Astrocyte (in vitro differentiated cells and primary cell): ENCODE measurements at regions not wholly inside any gene's neighbourhood (a gene's known extent, or its start where the extent isn't known, plus 50 kb on each side); places are given as distances from the start of the nearest gene placed in this dataset.
"Not testable (repeated sequence)": the region's sequence is repeated elsewhere in the genome, so short reads cannot be mapped to it uniquely, and the experiment has no call there.

Experiments used
- DNase-seq: peaks from one replicate; pipeline ENCODE4 v3.0.0-alpha.2; 2010; ENCODE audit warnings: low read depth
- FAIRE-seq: peaks from 2 replicates; lab custom pipeline; 2011; peaks lifted over from hg19 to GRCh38; lab: Jason Lieb, UNC
- H2AFZ ChIP-seq: 2 replicates; pipeline ENCODE4 v1.6.0; 2012; ENCODE audit warnings: low read depth, low read length, inconsistent platforms
- H3K27ac ChIP-seq: 2 replicates; pipeline ENCODE4 v1.5.1; 2011; ENCODE audit warnings: low read depth, low read length, inconsistent platforms
- H3K27me3 ChIP-seq: 2 replicates; pipeline ENCODE4 v1.6.0; 2011; ENCODE audit warnings: low read length, inconsistent platforms; ENCODE audit not compliant: insufficient read depth
- H3K36me3 ChIP-seq: 2 replicates; pipeline ENCODE4 v1.5.1; 2011; ENCODE audit warnings: low read length, inconsistent platforms; ENCODE audit not compliant: insufficient read depth
- H3K4me1 ChIP-seq: 2 replicates; pipeline ENCODE4 v1.5.1; 2011; ENCODE audit warnings: low read length, inconsistent platforms; ENCODE audit not compliant: insufficient read depth
- H3K4me2 ChIP-seq: 2 replicates; pipeline ENCODE4 v1.6.0; 2012; ENCODE audit warnings: low read length, inconsistent platforms
- H3K4me3 ChIP-seq: 2 replicates; pipeline ENCODE4 v1.5.1; 2011; ENCODE audit warnings: low read depth, mild to moderate bottlenecking, low read length, inconsistent platforms; ENCODE audit not compliant: insufficient read depth
- H3K79me2 ChIP-seq: 2 replicates; pipeline ENCODE4 v1.6.0; 2012; ENCODE audit warnings: mild to moderate bottlenecking, low read length, inconsistent platforms; ENCODE audit not compliant: insufficient read depth
- H3K9ac ChIP-seq: 2 replicates; pipeline ENCODE4 v1.6.0; 2012; ENCODE audit warnings: mild to moderate bottlenecking, low read length, inconsistent platforms
- H3K9me3 ChIP-seq: 2 replicates; pipeline ENCODE4 v1.5.1; 2012; ENCODE audit warnings: low read depth, mild to moderate bottlenecking, low read length, inconsistent platforms; ENCODE audit not compliant: insufficient read depth
- H4K20me1 ChIP-seq: 2 replicates; pipeline ENCODE4 v1.6.0; 2012; ENCODE audit warnings: low read length, inconsistent platforms; ENCODE audit not compliant: insufficient read depth
- H3K27ac Mint-ChIP-seq: one replicate; pipeline ENCODE4 v1.8.0; 2021; ENCODE audit warnings: mild to moderate bottlenecking, mixed read lengths; ENCODE audit not compliant: unreplicated experiment
- H3K27me3 Mint-ChIP-seq: one replicate; pipeline ENCODE4 v1.8.0; 2021; ENCODE audit warnings: low read depth, mixed read lengths; ENCODE audit not compliant: unreplicated experiment
- H3K36me3 Mint-ChIP-seq: one replicate; pipeline ENCODE4 v1.8.0; 2021; ENCODE audit warnings: low read depth, mixed read lengths; ENCODE audit not compliant: unreplicated experiment
- H3K4me1 Mint-ChIP-seq: one replicate; pipeline ENCODE4 v1.8.0; 2021; ENCODE audit warnings: low read depth, mixed read lengths; ENCODE audit not compliant: unreplicated experiment
- H3K4me3 Mint-ChIP-seq: one replicate; pipeline ENCODE4 v1.8.0; 2021; ENCODE audit warnings: mild to moderate bottlenecking, moderate library complexity, mixed read lengths; ENCODE audit not compliant: unreplicated experiment
- H3K9me3 Mint-ChIP-seq: one replicate; pipeline ENCODE4 v1.8.0; 2021; ENCODE audit warnings: mild to moderate bottlenecking, mixed read lengths; ENCODE audit not compliant: unreplicated experiment
- CTCF ChIP-seq: IDR thresholded peaks from 2 replicates; pipeline ENCODE4 v1.5.1; 2011; ENCODE audit warnings: low read depth, mild to moderate bottlenecking, inconsistent platforms, low read length, moderate library complexity; ENCODE audit not compliant: insufficient read depth

GRCh38 chr17:20387549-20387948 lies 79.8 kb downstream of the LGALS9B start:
- H3K4me1 Mint-ChIP-seq, result not testable (repeated sequence)

GRCh38 chr17:20381358-20382300 lies 85.7 kb downstream of the LGALS9B start:
- not testable (repeated sequence) for DNase-seq, H3K4me1 ChIP-seq, H3K36me3 ChIP-seq, H3K36me3 Mint-ChIP-seq, H3K27ac ChIP-seq, H3K79me2 ChIP-seq, H3K9ac ChIP-seq, FAIRE-seq, H3K4me3 ChIP-seq, H3K27me3 Mint-ChIP-seq, H2AFZ ChIP-seq, H3K9me3 ChIP-seq, H3K9me3 Mint-ChIP-seq, H4K20me1 ChIP-seq, H3K27me3 ChIP-seq
- peak; percentile 32 for TF ChIP-seq CTCF
- H3K4me2 ChIP-seq, result peak overlapping the region; percentile 30
- Mint-ChIP-seq H3K4me3 (peak overlapping the region; percentile 31), H3K27ac (peak overlapping the region; percentile 29), H3K4me1 (peaks cover 11% of the 10 kb centered on the region)

More at GRCh38 chr17:20387549-20387948, 79.8 kb downstream of the LGALS9B start:
- H3K36me3 ChIP-seq, H3K27me3 Mint-ChIP-seq, H3K9me3 Mint-ChIP-seq, H3K4me1 ChIP-seq, H3K27ac ChIP-seq, H3K9me3 ChIP-seq, H3K4me2 ChIP-seq, FAIRE-seq, H3K4me3 ChIP-seq, DNase-seq, H3K4me3 Mint-ChIP-seq, H3K27me3 ChIP-seq, H3K36me3 Mint-ChIP-seq, H3K27ac Mint-ChIP-seq, H3K79me2 ChIP-seq, H4K20me1 ChIP-seq, H2AFZ ChIP-seq, H3K9ac ChIP-seq: not testable (repeated sequence)

- H3K9me3 Mint-ChIP-seq, H3K9me3 ChIP-seq, H3K9ac ChIP-seq, H2AFZ ChIP-seq, H3K36me3 ChIP-seq, H3K4me1 ChIP-seq, H3K27me3 Mint-ChIP-seq, H3K4me3 ChIP-seq, H3K4me3 Mint-ChIP-seq, H3K79me2 ChIP-seq, H3K4me2 ChIP-seq, H3K27ac ChIP-seq, H3K36me3 Mint-ChIP-seq, H4K20me1 ChIP-seq, H3K27me3 ChIP-seq, FAIRE-seq: not testable (repeated sequence)
- DNase-seq, result peak; percentile 53
- Mint-ChIP-seq H3K4me1 (peaks cover 11% of the 10 kb centered on the region), H3K27ac (peak overlapping the region; percentile 80)
Observed at GRCh38 chr17:20380625-20381024, 86.7 kb downstream of the LGALS9B start.

- not testable (repeated sequence) for H3K27ac Mint-ChIP-seq, H3K9me3 ChIP-seq, FAIRE-seq, H3K9ac ChIP-seq, H3K9me3 Mint-ChIP-seq, H3K27me3 ChIP-seq, H3K4me3 Mint-ChIP-seq, H3K36me3 Mint-ChIP-seq, H3K27me3 Mint-ChIP-seq, H3K4me2 ChIP-seq, H3K4me3 ChIP-seq, H3K4me1 ChIP-seq, H3K79me2 ChIP-seq, H3K27ac ChIP-seq, H2AFZ ChIP-seq, H4K20me1 ChIP-seq, H3K36me3 ChIP-seq
- peaks cover 11% of the 10 kb centered on the region for H3K4me1 Mint-ChIP-seq
- DNase-seq, result peak; percentile 49
Observed at GRCh38 chr17:20379251-20379650, 88.1 kb downstream of the LGALS9B start.

- H4K20me1 ChIP-seq, DNase-seq, H3K4me3 Mint-ChIP-seq, H3K9me3 ChIP-seq, H3K4me2 ChIP-seq, H3K36me3 Mint-ChIP-seq, FAIRE-seq, H3K4me3 ChIP-seq, H3K9me3 Mint-ChIP-seq, H3K27me3 Mint-ChIP-seq, H2AFZ ChIP-seq, H3K79me2 ChIP-seq, H3K27ac ChIP-seq, H3K9ac ChIP-seq, H3K27me3 ChIP-seq, H3K4me1 ChIP-seq, H3K27ac Mint-ChIP-seq, H3K36me3 ChIP-seq: not testable (repeated sequence)
- peaks cover 10% of the 10 kb centered on the region for H3K4me1 Mint-ChIP-seq
Observed at GRCh38 chr17:20376642-20377041, 90.7 kb downstream of the LGALS9B start.
